ENCODE measurements at regions not wholly inside any gene's neighbourhood (a gene's known extent, or its start where the extent isn't known, plus 50 kb on each side); places are given as distances from the start of the nearest gene placed in this dataset.

- no peak for DNase-seq (ENCODE audit: low read depth in 1 of 2, low spot score in 2 of 2)
- CTCF ChIA-PET (ENCODE audit: partially characterized antibody): interaction anchor here (1.2 to 1.6 kb wide), 2 partner anchors 22 to 272 kb away, joined by 4 read pairs; no protein-coding TSS in a partner anchor
- H3K23me2 ChIP-seq (ENCODE audit: low read depth, low read length): no peaks in the 10 kb centered on the region
These were observed 280.6 kb upstream of the SFSWAP start for GRCh38 chr12:131430158-131430742.

More at GRCh38 chr12:131430158-131430742, 280.6 kb upstream of the SFSWAP start:
- Histone ChIP-seq H3K4me2 (ENCODE audit: insufficient read depth in 1 of 2, low read depth in 2 of 2, low read length in 2 of 2) (no peak overlapping the region), H2BK5ac (ENCODE audit: low read depth, low read length) (no peak overlapping the region), H3K56ac (replicated peaks; ENCODE audit: insufficient read length, low read depth, low read length) (no peak overlapping the region), H2BK120ac (replicated peaks; ENCODE audit: low read depth, low read length) (no peak overlapping the region), H3K4me1 (replicated peaks in 1 of 4; ENCODE audit: control insufficient read depth in 3 of 4, insufficient read depth in 4 of 4, low read length in 3 of 4) (peaks cover 2 to 6% (median 3%) of the 10 kb centered on the region in 4 experiments; a peak in 4 of 7 replicates), H3K23ac (ENCODE audit: insufficient read length) (no peak overlapping the region), H3K14ac (ENCODE audit: insufficient read length) (no peak overlapping the region), H2BK12ac (ENCODE audit: low read depth, low read length) (no peak overlapping the region), H2AK5ac (ENCODE audit: low read depth, low read length) (no peak overlapping the region), H2BK20ac (ENCODE audit: low read length) (no peak overlapping the region), H3K27me3 (replicated peaks in 1 of 4; ENCODE audit: control insufficient read depth in 3 of 4, extremely low read depth in 1 of 4, insufficient read depth in 3 of 4, low read length in 3 of 4) (peaks cover 0 to 4% (median 0%) of the 10 kb centered on the region in 4 experiments; a peak in 2 of 7 replicates), H3K9ac (replicated peaks in 1 of 4; ENCODE audit: extremely low read depth in 1 of 4, low read depth in 3 of 4, low read length in 3 of 4) (no peak overlapping the region), H2AFZ (ENCODE audit: low read length) (no peak overlapping the region), H4K20me1 (replicated peaks in 1 of 2; ENCODE audit: control insufficient read depth in 1 of 2, insufficient read depth in 2 of 2, low read length in 2 of 2) (no peaks in the 10 kb centered on the region), H3K4ac (replicated peaks; ENCODE audit: insufficient read length, low read depth, low read length) (no peak overlapping the region), H3K27ac (ENCODE audit: low read depth, low read length) (no peak overlapping the region), H3K79me1 (ENCODE audit: low read depth, low read length) (no peaks in the 10 kb centered on the region), H3K18ac (ENCODE audit: extremely low read depth, low read length) (no peak overlapping the region), H4K91ac (replicated peaks; ENCODE audit: insufficient read length, low read length) (no peak overlapping the region), H3K4me3 (ENCODE audit: extremely low read depth in 1 of 4, insufficient read depth in 2 of 4, low read depth in 3 of 4, low read length in 4 of 4) (no peak overlapping the region), H3K79me2 (ENCODE audit: control insufficient read depth in 1 of 2, insufficient read depth in 2 of 2, low read length in 2 of 2) (no peaks in the 10 kb centered on the region), H4K5ac (ENCODE audit: insufficient read length, low read depth, low read length) (no peak overlapping the region), H3K36me3 (ENCODE audit: control insufficient read depth in 2 of 4, insufficient read depth in 4 of 4, low read length in 3 of 4) (no peaks in the 10 kb centered on the region), H2BK15ac (ENCODE audit: low read length) (no peak overlapping the region), H4K8ac (ENCODE audit: extremely low read depth, insufficient read depth, low read length) (no peak overlapping the region), H3K9me3 (ENCODE audit: insufficient read depth in 2 of 2, low read depth in 1 of 2, low read length in 1 of 2) (peaks cover 0 to 2% of the 10 kb centered on the region in 2 experiments; a peak in 1 of 4 replicates)
- FAIRE-seq: no peak
- POLR2A ChIA-PET (ENCODE audit: partially characterized antibody): no interaction called here
- TF ChIP-seq JUND (IDR thresholded peaks at IDR 0.05; ENCODE audit: low read length): no peak
- TF ChIP-seq JUN (IDR thresholded peaks at IDR 0.05; ENCODE audit: low read depth, low read length): no peak
- TF ChIP-seq SP2 (IDR thresholded peaks at IDR 0.05; ENCODE audit: low read length): no peak
- no peak for TF ChIP-seq POLR2AphosphoS5 (IDR thresholded peaks at IDR 0.05; ENCODE audit: low read depth, low read length)
- no peak for TF ChIP-seq CEBPB (IDR thresholded peaks at IDR 0.05; ENCODE audit: low read depth, low read length)
- no peak for TF ChIP-seq SP1 (IDR thresholded peaks at IDR 0.05; ENCODE audit: low read depth, low read length)
- TF ChIP-seq RXRA (IDR thresholded peaks at IDR 0.05; ENCODE audit: insufficient read depth, low read depth, low read length): no peak
- no peak for TF ChIP-seq CREB1 (IDR thresholded peaks at IDR 0.05)
- no peak for TF ChIP-seq SIN3A (conservative IDR thresholded peaks at IDR 0.05 in 1 of 2, IDR thresholded peaks at IDR 0.05 in 1 of 2; ENCODE audit: low read depth in 1 of 2, low read length in 2 of 2)
- no peak for TF ChIP-seq TAF7 (optimal IDR thresholded peaks at IDR 0.05; ENCODE audit: borderline replicate concordance, low read depth, low read length)
- TF ChIP-seq TEAD4 (IDR thresholded peaks at IDR 0.05; ENCODE audit: low read depth, low read length): no peak
- 89% methylated on average over 7 of the region's 8 CpGs; no CpG with 5 or more reads in 1 of the 2 experiments for WGBS, 2 experiments (ENCODE audit: extremely low coverage in 1 of 2, insufficient coverage in 1 of 2, insufficient read length in 1 of 2, insufficient replicate concordance in 2 of 2, low coverage in 1 of 2, low lambda C conversion rate in 2 of 2, missing lambda C conversion rate in 1 of 2)

Measured in H1 (cell line).